ENCODE measurements at regions not wholly inside any gene's neighbourhood (a gene's known extent, or its start where the extent isn't known, plus 50 kb on each side); places are given as distances from the start of the nearest gene placed in this dataset.

GRCh38 chr6:15796844-15797243 lies 134.0 kb upstream of the DTNBP1 start:
- no peak for DNase-seq

GRCh38 chr6:15796130-15796771 lies 133.4 kb upstream of the DTNBP1 start:
- no peak for DNase-seq

DNA sequence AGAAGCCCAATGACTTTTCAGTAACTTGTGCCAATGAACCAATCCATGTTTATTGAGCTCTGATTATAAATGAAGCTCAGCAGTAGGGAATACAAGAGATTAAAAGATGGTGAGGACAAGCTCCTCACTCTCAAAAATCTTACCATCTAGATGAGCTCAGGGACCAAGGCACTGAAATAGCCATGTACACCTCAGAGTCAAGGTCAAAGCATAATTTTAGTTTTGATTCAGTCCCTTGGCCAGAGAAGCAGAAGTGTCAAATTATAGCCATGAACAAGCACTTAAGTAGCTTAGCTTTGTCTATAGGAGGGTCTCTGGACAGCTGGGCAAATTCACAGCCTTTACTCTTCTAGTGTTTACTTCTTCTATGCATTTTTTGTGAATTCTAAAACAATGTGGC lies 131.0 kb upstream of the DTNBP1 start:
- no peak for DNase-seq

- DNase-seq = peak; percentile 90
Observed at GRCh38 chr6:15793288-15793687, 130.5 kb upstream of the DTNBP1 start.

DNA sequence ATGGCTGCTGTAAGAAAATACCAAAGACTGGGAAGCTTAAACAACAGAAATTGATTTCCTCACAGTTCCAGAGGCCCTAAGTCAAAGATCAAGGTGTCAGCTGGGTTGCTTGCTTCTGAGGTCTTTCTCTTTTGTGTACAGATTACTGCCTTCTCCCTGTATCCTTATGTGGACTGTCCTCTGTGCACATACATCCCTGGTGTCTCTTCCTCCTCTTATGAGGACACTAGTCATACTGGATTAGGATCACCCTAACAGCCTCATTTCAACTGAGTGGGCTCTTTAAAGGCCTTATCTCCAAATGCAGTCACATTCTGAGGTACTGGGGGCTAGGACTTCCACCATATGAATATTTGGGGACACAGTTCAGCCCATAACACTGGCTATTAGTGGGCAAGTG lies 130.0 kb upstream of the DTNBP1 start:
- no peak for DNase-seq

- DNase-seq = no peak
Observed at GRCh38 chr6:15791448-15792181, 128.8 kb upstream of the DTNBP1 start.

DNA sequence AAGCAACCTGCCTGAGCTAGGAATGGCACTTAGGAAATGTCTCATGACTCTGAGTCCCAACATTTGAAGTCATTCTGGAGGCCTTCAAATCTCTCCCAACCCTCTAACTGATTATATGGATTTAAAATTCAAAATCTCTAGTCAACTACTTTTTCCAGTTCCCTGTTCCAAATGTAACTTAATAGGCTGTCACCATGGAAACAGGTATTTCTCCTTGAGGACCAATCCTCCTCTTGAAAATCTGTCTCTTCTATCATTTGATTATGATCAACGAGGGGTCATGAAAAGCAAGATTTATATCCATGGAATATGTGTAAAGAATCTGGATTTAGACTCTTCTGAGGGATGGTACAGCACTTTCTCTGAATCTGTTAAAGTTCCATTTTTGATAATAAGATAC lies 127.3 kb upstream of the DTNBP1 start:
- DNase-seq = no peak

- DNase-seq = no peak
Observed at GRCh38 chr6:15786846-15787245, 124.0 kb upstream of the DTNBP1 start.

GRCh38 chr6:15783484-15783883 lies 120.7 kb upstream of the DTNBP1 start:
- no peak for DNase-seq

- DNase-seq = no peak
Observed at GRCh38 chr6:15781890-15782289, 119.1 kb upstream of the DTNBP1 start.

DNA sequence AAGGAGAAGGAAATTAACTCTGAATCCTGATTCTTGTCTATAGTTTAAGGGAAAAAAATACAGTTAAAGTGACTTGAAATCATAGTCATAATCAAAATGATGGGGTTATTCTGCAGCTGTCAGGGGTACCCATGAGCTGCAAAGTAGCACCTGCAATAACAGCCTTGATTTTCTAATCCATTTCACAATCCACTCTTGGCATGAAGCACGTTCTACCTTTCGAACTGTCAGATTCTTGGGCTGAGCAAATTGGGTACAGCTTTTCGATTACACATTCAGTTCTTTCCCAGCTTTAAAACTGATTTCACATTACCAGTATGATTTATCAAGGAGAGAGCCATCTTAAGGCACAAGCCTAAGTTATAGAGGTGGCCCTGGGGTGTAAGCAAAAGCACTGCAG lies 118.5 kb upstream of the DTNBP1 start:
- no peak for DNase-seq

- DNase-seq = no peak
Observed at GRCh38 chr6:15780437-15780836, 117.6 kb upstream of the DTNBP1 start.

DNA sequence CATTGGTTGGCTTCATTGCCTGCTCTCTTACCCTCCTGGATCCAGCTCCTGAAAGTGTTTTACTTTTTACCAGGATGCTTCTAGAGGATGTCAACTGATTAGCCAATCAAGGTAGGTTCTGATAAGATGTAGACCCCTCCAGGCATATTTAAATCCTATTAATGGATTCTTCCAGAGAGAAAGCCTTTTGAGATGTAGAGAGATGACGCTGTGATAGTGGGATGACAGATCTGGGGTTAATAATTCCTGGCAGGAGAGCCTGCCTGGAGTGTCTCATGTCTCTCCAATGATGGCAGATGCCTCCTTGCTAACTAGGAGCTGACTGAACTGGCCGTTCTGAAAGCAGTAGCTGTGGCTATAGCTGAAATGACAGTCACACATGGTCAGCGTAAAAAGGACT lies 116.9 kb upstream of the DTNBP1 start:
- DNase-seq = no peak

DNA sequence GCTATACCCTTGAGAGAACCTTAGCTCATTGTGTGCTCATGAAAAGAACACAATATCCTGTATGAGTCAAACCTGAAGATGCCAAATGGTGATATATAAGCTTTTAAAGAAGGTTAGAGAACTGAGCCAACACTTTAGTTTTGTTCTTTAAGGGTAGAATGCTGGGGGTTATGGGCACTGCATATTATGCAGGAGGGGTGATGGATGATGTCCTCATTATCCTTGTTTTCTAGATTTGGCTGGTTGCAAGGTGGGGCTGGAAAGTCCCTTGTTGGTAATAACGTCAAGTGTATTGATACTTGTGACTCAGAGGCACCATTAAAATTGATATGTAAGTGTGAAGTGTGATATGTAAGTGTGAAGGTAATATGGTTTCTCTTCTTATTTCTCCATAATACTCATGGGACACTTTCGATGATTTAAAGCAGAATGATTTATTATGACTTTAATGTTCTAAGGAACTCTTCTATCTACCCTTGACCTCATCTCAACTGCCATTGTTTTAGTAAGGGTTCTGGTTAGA lies 113.7 kb upstream of the DTNBP1 start:
- no peak for DNase-seq

- no peak for DNase-seq
Observed at GRCh38 chr6:15775741-15776140, 112.9 kb upstream of the DTNBP1 start.

GRCh38 chr6:15775076-15775634 lies 112.3 kb upstream of the DTNBP1 start:
- no peak for DNase-seq

GRCh38 chr6:15773806-15774410 lies 111.1 kb upstream of the DTNBP1 start:
- DNase-seq = no peak

DNA sequence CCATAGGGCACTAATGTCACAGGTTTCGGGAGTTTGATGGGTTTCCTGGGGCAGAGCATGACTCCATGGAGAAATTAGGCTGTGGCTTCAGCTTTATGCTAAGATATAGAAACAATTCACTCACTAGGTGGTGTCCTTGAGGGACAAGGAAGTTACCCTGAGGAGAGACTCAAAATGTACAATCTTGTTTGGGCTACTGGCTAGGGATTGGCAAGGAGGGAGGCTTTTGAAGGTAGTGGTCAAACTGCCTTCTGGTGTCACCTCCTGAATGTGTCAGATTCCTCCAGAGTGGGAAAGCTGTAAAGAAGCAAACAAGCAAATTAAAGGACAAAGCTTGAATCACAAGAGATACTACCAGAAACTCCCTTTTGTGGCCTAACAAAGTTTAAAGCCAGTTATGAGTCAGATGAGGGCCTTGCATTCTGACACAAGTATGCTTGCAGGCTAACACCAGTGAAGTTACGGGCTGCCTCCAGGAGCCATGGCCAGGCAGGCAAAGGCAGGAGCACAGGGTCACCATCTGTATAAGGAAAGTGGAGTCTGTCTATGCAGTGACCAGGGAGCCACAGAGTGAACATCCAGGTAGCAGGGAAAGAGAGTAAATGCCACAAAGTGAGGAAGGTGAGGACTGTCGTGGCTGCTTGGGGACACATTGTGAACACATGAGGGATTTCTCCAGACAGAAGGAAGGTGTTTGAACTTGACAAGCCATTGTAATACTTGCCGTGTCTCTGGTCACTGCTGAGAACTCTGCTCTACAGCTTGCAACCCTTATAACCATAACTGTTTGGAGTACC lies 107.7 kb upstream of the DTNBP1 start:
- DNase-seq = peak; percentile 50

DNA sequence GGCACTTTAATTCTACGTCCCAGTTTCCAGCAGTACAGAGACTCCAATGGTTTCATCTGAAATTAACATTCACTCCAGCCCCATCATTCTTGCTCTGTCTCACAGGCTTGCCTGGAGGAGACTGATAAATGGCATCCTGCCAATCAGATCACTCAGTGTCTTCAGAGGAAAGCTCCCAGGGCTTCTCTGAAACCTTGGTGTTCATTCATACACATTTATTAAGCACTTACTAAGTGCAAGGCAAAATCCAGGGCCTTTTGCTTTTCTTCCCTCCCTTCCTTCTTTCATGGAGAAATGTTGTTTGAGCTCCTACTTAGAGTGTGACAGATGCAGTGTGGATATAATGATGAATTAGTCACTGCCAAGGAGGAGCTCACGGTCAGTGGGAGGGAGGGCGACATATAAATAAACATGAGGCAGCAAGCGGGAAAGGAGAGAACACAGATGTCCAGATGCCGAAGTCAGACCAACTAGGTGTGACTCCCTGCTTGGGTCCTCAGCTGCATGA lies 106.7 kb upstream of the DTNBP1 start:
- no peak for DNase-seq

- no peak for DNase-seq
Observed at GRCh38 chr6:15768999-15769398, 106.2 kb upstream of the DTNBP1 start.

- peak; percentile 90 for DNase-seq
Observed at GRCh38 chr6:15763837-15764236, 101.0 kb upstream of the DTNBP1 start.

GRCh38 chr6:15763364-15763763 lies 100.5 kb upstream of the DTNBP1 start:
- no peak for DNase-seq

DNA sequence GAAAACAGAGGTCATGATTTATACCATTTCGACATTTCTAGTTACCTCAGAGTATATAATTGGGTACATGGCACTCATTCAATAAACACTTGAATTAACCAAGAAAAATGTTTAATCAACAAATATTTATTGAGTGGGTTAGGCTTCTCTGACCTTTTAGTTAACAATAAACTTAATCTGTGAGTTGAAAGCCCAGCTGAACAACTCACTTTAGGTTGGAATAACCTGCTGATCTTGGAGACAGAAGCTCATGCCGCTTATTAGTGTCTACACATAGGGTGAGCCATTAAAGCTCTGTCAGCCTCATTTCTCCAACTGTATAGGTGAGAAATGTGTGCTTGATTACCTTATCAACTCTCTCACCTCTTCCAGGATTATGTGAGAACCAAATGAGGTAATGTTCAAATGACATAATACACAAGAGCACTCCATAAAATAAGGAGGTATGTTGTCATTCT lies 98.2 kb upstream of the DTNBP1 start:
- no peak for DNase-seq
